IgD-negative memory B cell (primary cell): ENCODE measurements at regions not wholly inside any gene's neighbourhood (a gene's known extent, or its start where the extent isn't known, plus 50 kb on each side); places are given as distances from the start of the nearest gene placed in this dataset.

Experiments
- H3K27ac Mint-ChIP-seq, 3 donors: one replicate each; pipeline ENCODE4 v1.8.0; 2020 to 2022; ENCODE audit warnings: mild to moderate bottlenecking in 3 of 3, mixed read lengths in 3 of 3, moderate library complexity in 1 of 3
- H3K27me3 Mint-ChIP-seq: one replicate; pipeline ENCODE4 v1.8.0; 2021; ENCODE audit warnings: mixed read lengths
- H3K36me3 Mint-ChIP-seq: one replicate; pipeline ENCODE4 v1.8.0; 2020; ENCODE audit warnings: mild to moderate bottlenecking, mixed read lengths
- H3K4me1 Mint-ChIP-seq, 3 donors: one replicate each; pipeline ENCODE4 v1.8.0; 2020 to 2022; ENCODE audit warnings: mixed read lengths in 3 of 3, mild to moderate bottlenecking in 1 of 3
- H3K4me3 Mint-ChIP-seq, 4 donors: one replicate each; pipeline ENCODE4 v1.8.0; 2020 to 2022; ENCODE audit warnings: mild to moderate bottlenecking in 4 of 4, mixed read lengths in 4 of 4, moderate library complexity in 3 of 4
- H3K9me3 Mint-ChIP-seq, 3 donors: one replicate each; pipeline ENCODE4 v1.8.0; 2020 to 2021; ENCODE audit warnings: mixed read lengths in 3 of 3, mild to moderate bottlenecking in 1 of 3

DNA sequence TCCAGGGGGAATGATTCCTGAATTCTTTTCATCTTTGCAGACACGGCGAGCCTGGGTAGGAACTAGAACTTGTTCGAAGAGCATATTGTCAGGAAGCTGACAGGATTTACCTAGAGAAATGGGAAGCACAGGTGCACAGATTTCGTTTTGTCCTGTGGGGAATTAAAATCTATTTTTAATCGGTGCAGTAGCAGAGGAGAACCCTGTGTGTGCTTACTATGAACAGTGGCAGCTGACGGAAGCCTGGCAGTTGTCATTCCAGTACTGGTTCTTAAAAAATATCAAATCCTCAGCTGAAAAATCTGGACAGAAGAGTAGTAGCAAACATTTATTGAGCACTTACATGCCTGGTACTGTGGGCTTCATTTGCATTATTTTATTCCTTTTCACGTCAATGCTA lies 609.0 kb downstream of the QKI start:
- H3K4me3 Mint-ChIP-seq, result no peak overlapping the region
- peaks cover 1% of the 10 kb centered on the region for H3K27me3 Mint-ChIP-seq

DNA sequence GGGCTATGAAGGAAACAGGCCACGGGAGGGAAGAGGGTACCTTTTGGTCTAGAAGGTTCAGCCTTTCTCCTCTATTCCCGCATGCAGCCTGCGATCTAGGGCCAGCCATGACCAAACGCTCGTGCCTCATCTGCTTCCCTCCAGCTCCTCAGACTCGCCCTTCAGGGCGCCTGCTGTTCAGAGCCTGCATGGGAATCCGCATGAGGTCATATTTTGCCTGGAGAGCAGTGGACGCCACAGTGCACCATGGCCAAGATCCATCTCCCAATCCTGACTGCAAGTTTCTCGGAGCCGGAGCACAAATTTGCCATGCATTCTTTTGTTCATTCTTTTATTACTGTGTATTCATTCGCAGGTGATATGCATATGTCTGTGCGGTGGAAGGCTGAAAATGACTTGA lies 608.1 kb downstream of the QKI start:
- no peak overlapping the region for H3K4me3 Mint-ChIP-seq
- H3K9me3 Mint-ChIP-seq, result no peaks in the 10 kb centered on the region
- H3K36me3 Mint-ChIP-seq, result no peaks in the 10 kb centered on the region
- no peaks in the 10 kb centered on the region for H3K4me1 Mint-ChIP-seq
- no peak overlapping the region for H3K27ac Mint-ChIP-seq
- H3K27me3 Mint-ChIP-seq, result peaks cover 2% of the 10 kb centered on the region

More for the DNA sequence above, 609.0 kb downstream of the QKI start:
- no peaks in the 10 kb centered on the region for H3K4me1 Mint-ChIP-seq
- no peaks in the 10 kb centered on the region for H3K9me3 Mint-ChIP-seq
- H3K36me3 Mint-ChIP-seq, result no peaks in the 10 kb centered on the region
- H3K27ac Mint-ChIP-seq, result no peak overlapping the region

DNA sequence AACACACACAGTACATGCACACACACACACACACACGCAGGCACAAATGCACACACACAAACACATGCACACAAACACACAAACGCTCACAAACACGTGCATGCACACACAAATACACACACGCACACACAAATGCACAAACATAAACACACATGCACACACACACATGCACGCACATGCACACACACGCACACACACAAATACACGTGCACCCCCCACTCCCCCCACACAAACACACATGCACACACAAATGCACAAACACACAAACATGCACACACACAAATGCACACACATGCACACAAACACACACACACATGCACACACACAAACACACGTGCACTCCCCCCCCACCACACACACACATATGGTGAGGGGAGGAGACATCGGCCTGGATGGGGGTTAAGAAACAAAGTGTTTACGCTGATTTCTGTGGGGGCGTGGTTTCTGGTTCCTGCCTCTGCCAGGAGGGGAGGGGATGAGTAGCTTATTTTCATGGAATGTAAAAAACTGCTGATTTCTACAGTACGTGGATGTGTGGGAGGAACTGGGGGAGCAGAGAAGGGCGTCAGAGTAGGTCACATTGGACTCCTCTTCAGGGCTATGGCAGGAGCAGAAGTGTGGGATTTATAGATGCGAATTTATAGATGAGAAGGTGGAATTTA lies 607.2 kb downstream of the QKI start:
- Mint-ChIP-seq H3K9me3 (no peaks in the 10 kb centered on the region), H3K4me1 (no peaks in the 10 kb centered on the region), H3K36me3 (no peaks in the 10 kb centered on the region), H3K4me3 (no peak overlapping the region), H3K27ac (peak overlapping the region in 1 of 3 donors; percentile 47), H3K27me3 (peaks cover 2% of the 10 kb centered on the region)

DNA sequence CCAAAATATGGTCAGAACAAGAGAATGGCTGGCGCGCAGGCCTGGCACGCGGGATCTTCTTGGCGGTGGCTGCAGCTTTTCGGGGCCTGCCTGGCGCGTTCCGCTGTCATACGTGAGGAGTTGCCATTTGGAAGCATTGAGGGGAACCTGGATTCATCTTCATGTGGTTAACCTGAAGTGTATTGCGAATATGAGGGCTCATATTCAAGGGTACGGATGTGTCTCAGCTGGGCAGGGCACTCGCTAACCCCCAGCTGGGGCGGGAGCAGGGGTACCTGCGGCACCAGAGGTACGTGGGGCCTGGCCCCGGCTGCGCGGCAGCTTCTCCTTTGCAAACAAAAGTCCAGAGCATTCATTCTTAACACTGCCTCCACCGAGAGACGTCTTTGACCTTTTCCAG lies 605.6 kb downstream of the QKI start:
- Mint-ChIP-seq H3K27ac (no peak overlapping the region), H3K4me3 (no peak overlapping the region), H3K9me3 (no peaks in the 10 kb centered on the region), H3K4me1 (no peaks in the 10 kb centered on the region), H3K36me3 (no peaks in the 10 kb centered on the region), H3K27me3 (peaks cover 2% of the 10 kb centered on the region)

DNA sequence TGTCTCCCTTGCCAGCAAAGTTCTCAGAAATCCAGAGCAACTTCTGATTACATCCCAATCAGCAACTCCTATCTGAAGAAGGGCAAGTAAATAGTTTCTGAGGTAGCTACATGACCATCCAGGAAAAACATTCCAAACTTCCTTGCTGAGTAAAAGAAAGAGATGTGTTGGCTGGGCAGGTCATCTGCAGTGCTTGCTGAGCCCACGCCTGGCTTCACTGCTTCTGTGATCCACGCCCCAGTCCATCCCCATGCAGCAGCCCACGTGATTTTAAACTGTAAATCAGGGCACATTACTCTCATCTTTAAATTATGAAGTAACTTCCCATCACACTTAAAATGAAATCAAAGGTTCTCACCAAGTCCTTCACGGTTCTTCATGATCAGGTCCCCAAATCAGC lies 603.6 kb downstream of the QKI start:
- Mint-ChIP-seq H3K36me3 (no peaks in the 10 kb centered on the region), H3K9me3 (no peaks in the 10 kb centered on the region), H3K27ac (no peak overlapping the region), H3K27me3 (peaks cover 4% of the 10 kb centered on the region), H3K4me3 (no peak overlapping the region), H3K4me1 (no peaks in the 10 kb centered on the region)

DNA sequence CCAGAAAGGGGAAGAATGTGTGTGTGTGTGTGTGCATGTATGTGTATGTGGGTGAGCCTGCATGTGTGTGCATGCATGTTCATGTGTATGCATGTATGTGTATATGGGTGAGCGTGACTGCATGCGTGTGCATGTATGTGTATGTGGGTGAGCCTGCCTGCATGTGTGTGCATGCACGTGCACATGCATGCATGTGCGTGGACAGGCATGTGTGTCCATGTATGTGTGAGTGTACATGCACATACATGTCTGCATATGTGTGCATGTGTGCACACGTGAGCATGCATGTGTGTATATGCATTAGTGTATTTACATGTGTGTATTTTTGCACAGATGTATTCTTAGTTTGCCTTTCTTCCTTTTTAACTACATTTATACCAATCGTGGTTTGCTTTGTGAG lies 601.5 kb downstream of the QKI start:
- peaks cover 4% of the 10 kb centered on the region for H3K27me3 Mint-ChIP-seq
- peaks cover 4% of the 10 kb centered on the region for H3K36me3 Mint-ChIP-seq
- no peak overlapping the region for H3K27ac Mint-ChIP-seq
- peaks cover 0 to 4% (median 0%) of the 10 kb centered on the region in 3 donors for H3K9me3 Mint-ChIP-seq
- H3K4me3 Mint-ChIP-seq, result no peak overlapping the region
- no peaks in the 10 kb centered on the region for H3K4me1 Mint-ChIP-seq

DNA sequence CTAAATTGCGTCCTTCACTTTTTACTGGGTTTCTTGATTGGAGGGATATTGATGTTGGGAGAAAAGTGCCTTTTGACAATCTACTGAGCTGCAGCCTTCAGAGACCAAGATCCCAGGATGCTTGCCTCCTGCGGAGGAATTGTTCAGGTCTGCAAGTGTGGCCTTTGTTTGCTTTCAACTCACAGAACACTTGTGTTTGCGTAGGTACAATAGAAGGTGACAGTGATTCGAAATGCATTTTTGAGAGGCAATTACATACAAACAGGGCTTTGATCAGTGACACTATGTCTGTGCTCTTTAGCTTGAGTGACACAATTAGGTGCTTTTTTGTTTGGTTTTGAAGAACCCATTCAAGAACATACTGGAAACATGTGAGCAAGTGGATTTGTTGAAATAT lies 600.6 kb downstream of the QKI start:
- no peak overlapping the region for H3K27ac Mint-ChIP-seq
- peaks cover 4% of the 10 kb centered on the region for H3K36me3 Mint-ChIP-seq
- peaks cover 4% of the 10 kb centered on the region for H3K27me3 Mint-ChIP-seq
- no peaks in the 10 kb centered on the region for H3K4me1 Mint-ChIP-seq
- no peak overlapping the region for H3K4me3 Mint-ChIP-seq
- peaks cover 0 to 4% (median 0%) of the 10 kb centered on the region in 3 donors for H3K9me3 Mint-ChIP-seq

DNA sequence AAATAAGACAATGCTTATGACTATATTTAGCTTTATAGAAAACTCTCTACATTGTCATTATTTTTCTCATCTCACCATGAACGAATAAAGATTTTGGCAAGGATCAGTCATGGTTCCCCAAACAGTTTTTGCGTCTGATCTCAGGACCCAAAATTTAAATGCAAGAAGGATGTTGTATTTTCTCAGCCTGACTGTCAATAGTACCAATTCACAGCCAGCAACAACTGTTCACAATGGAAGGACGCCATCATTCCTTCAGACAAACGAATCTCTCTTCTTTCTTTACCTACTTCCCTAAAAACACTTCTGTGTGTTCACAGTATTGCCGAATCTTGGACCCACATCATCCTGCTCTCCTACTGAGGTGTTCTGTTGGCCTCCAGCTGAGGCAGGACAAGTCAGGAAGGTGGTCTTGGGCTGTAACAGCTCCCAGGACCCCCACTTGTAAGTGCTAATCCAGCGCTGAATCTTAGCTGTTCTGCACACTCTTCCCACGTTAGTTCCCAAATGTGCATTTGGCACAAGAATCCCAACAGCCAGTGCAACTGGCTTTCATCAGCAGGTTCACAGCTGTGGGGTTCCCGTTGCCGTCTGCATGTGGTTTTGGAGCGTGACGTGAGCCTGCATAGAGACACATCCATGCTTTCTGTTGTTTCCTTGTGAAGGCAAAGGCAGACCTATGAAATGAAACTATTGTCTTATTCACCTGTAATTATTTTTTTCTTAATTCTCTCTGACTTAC lies 600.0 kb downstream of the QKI start:
- H3K4me3 Mint-ChIP-seq, result no peak overlapping the region
- H3K27me3 Mint-ChIP-seq, result peaks cover 4% of the 10 kb centered on the region
- H3K36me3 Mint-ChIP-seq, result peaks cover 4% of the 10 kb centered on the region
- H3K4me1 Mint-ChIP-seq, result no peaks in the 10 kb centered on the region
- H3K27ac Mint-ChIP-seq, result no peak overlapping the region
- H3K9me3 Mint-ChIP-seq, result peaks cover 0 to 4% (median 0%) of the 10 kb centered on the region in 3 donors

DNA sequence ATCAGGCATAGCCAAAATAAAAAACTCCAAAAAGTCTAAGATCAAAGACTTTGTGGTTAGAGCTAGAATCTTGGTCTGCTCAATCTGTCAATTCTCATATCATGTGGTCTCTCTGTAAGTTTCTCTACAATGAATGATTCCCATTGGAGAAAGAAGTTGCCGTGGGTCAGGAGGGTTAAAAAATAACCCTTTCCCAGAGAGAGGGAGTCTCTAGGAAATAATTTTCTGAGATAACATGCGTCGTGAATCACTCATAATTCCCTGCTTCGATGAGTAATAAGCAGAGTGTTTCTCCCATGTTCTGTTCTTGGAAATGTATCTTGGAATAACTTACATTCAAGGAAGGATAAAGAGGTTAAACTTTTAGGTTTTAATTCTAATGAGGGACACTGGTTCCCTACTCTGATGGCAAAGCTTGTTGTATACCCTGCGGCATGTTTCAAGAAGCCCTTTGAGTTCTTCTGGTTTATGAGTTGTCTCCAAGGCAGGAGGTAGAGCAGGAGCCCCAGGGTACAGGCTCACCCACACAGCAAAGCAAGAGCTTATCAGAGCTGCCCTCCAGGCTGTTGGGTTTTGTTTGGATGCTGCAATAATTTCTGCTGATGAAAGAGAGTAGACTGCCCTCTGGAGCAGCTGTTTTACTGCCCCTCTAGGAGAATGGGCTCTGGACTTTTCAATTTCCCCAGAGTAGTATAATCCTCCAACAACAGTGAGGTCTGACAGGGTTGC lies 599.1 kb downstream of the QKI start:
- Mint-ChIP-seq H3K4me3 (no peak overlapping the region), H3K36me3 (peaks cover 4% of the 10 kb centered on the region), H3K9me3 (peaks cover 0 to 4% (median 0%) of the 10 kb centered on the region in 3 donors), H3K27ac (no peak overlapping the region), H3K4me1 (no peaks in the 10 kb centered on the region), H3K27me3 (peaks cover 4% of the 10 kb centered on the region)

DNA sequence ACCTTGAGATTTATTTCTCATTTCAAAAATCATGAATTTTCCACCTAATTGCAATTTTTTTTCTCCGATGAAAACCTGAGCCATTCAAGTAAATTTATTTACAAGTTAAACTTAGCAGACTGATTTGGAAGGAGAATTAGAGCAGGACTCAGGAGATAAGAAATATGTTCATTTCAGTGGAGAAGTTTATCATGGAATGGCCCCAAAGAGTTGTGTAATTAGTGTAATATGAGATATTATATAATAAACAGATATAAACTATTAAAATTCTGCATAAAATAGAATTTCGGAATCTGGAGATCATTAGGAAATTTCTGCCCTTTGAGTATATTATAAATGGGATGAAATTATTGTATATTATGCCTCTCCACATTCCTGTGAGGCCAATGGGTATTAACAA lies 596.8 kb downstream of the QKI start:
- Mint-ChIP-seq H3K27ac (no peak overlapping the region), H3K4me1 (no peaks in the 10 kb centered on the region), H3K9me3 (peaks cover 0 to 4% (median 0%) of the 10 kb centered on the region in 3 donors), H3K4me3 (no peak overlapping the region), H3K36me3 (peaks cover 4% of the 10 kb centered on the region), H3K27me3 (peaks cover 2% of the 10 kb centered on the region)

DNA sequence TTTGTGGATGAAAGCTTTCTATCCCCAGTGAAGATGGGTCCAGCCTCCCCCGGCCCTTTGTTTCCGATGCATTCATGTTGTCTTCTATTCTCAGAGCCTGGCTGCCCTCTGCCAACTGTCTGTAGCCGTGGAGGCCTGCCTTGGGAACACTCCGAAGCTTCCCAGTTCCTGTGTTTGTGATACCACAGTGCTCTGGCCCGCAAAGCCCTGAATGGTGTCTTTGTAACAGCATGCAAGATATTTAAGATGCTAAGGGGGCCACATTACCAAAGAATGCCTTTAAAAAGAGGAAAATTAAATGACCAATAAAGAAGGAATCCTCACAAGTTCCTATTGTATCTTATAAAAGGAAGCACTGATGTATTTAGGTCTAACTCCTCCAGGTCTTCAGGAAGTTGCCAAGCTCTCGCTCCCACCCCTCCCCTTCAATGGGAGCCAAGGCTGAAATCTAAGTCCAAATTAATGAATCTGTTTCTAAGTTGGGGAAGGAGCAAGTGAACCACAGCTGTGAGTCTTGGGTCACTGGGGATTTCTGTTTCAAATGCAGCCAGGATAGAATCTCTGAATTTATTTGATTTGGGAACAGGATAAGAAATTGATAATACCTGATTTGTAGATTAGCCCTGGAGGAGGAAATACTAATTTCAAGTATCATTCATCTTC lies 596.1 kb downstream of the QKI start:
- no peaks in the 10 kb centered on the region for H3K4me1 Mint-ChIP-seq
- no peak overlapping the region for H3K4me3 Mint-ChIP-seq
- H3K36me3 Mint-ChIP-seq, result peaks cover 4% of the 10 kb centered on the region
- peaks cover 2% of the 10 kb centered on the region for H3K27me3 Mint-ChIP-seq
- H3K27ac Mint-ChIP-seq, result no peak overlapping the region
- H3K9me3 Mint-ChIP-seq, result peaks cover 0 to 4% (median 0%) of the 10 kb centered on the region in 3 donors

DNA sequence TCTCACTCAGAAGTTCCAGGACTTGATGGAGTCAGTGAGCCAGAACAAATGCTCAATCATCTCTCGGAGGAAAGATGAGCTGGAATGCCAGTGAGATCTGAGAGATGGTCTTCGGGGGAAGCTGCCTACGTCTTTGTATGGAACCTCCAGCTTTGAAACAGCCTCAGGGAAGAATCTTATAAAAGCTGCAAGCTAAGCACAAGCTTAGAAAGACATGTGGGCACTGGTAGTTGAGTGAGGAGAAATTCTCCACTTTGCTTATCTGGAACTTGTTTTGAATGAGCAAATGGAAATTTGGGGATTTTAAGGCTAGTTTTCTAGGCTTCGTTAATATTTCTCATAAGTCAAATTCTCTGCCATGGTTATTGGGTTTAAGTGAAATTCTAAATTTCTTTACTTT lies 594.4 kb downstream of the QKI start:
- peaks cover 4% of the 10 kb centered on the region for H3K27me3 Mint-ChIP-seq
- H3K4me3 Mint-ChIP-seq, result no peak overlapping the region
- H3K27ac Mint-ChIP-seq, result no peak overlapping the region
- H3K9me3 Mint-ChIP-seq, result peaks cover 0 to 4% (median 0%) of the 10 kb centered on the region in 3 donors
- H3K36me3 Mint-ChIP-seq, result peaks cover 4% of the 10 kb centered on the region
- H3K4me1 Mint-ChIP-seq, result peaks cover 0 to 3% (median 0%) of the 10 kb centered on the region in 3 donors

DNA sequence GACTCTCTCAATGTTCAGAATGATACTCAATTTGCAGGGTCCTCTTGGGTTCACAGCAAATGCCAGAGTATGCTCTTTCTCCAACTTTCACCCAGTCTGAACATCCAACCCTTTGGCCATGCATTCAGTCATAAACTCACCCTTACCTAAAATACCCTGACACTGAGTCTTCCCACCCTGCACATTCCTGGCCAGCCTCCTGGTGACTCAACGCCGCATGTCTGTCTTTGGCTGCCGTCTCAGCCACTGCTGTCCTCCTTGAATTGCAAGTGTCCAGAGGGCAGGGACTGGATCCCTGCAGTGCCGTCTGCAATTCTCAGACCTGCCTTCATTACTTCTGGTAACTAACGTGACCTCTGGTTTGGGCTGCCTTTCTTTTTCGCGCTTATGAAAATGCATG lies 593.4 kb downstream of the QKI start:
- H3K4me1 Mint-ChIP-seq, result peaks cover 0 to 3% (median 0%) of the 10 kb centered on the region in 3 donors
- H3K27me3 Mint-ChIP-seq, result peaks cover 4% of the 10 kb centered on the region
- no peak overlapping the region for H3K27ac Mint-ChIP-seq
- H3K9me3 Mint-ChIP-seq, result peaks cover 0 to 4% (median 0%) of the 10 kb centered on the region in 3 donors
- peaks cover 4% of the 10 kb centered on the region for H3K36me3 Mint-ChIP-seq
- H3K4me3 Mint-ChIP-seq, result no peak overlapping the region

DNA sequence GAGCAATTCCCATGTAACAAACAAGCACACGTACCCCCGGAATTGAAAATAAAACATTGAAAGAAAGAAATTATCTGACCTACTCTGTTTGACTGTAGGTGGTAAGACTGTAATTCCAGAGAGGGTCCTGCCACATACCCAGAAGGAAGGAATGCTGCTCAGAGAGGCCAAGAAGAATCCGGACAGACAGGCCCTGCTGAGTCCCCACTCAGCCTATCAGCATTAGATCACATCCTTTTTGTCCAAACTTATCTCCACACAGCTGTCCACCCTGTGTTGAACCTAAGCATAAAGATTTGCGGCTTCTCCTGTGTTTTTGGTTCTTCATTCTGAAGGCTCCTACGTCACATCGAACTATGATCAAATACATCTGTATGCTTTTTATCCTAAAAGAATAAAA lies 591.9 kb downstream of the QKI start:
- Mint-ChIP-seq H3K27ac (no peak overlapping the region), H3K9me3 (no peaks in the 10 kb centered on the region), H3K4me1 (peaks cover 0 to 3% (median 0%) of the 10 kb centered on the region in 3 donors), H3K27me3 (peaks cover 4% of the 10 kb centered on the region), H3K36me3 (peaks cover 2% of the 10 kb centered on the region), H3K4me3 (no peak overlapping the region)
